Transverse colon (tissue), 4 donors: ENCODE measurements at regions not wholly inside any gene's neighbourhood (a gene's known extent, or its start where the extent isn't known, plus 50 kb on each side); places are given as distances from the start of the nearest gene placed in this dataset.

Source experiments
- DNase-seq: peaks from one replicate; pipeline ENCODE4 v3.0.0-alpha.2; 2019
- H3K27ac ChIP-seq, 4 donors: fragments of 200-600 bp; sonication (generic); 2 replicates each; pipeline ENCODE4 v1.5.1; 2016 to 2018; ENCODE audit warnings: inconsistent platforms in 4 of 4
- H3K27me3 ChIP-seq: fragments of 200-600 bp; sonication (generic); 2 replicates; pipeline ENCODE4 v1.5.1; 2017; ENCODE audit warnings: inconsistent platforms
- H3K36me3 ChIP-seq, 4 donors: fragments of 200-600 bp; sonication (generic); 2 replicates each; pipeline ENCODE4 v1.5.1; 2017 to 2019; ENCODE audit warnings: inconsistent platforms in 4 of 4
- H3K4me1 ChIP-seq, 4 donors: fragments of 200-600 bp; sonication (generic); 2 replicates each; pipeline ENCODE4 v1.5.1; 2017 to 2020; ENCODE audit warnings: inconsistent platforms in 4 of 4
- H3K4me3 ChIP-seq, 4 donors: fragments of 200-600 bp; sonication (generic); 1 replicate in 1 of 4; 2 replicates in 3 of 4; pipeline versions ENCODE4 v1.5.1 to v1.6.1; 2017 to 2019; ENCODE audit warnings: inconsistent platforms in 4 of 4
- H3K9me3 ChIP-seq, 2 donors: fragments of 200-600 bp; sonication (generic); 2 replicates each; pipeline ENCODE4 v1.5.1; 2017 to 2019; ENCODE audit warnings: inconsistent platforms in 2 of 2
- CTCF ChIP-seq, 5 experiments: fragments of 200-600 bp in 3 of 5; fragments of 450-650 bp in 2 of 5; sonication (generic) in 3 of 5; IDR thresholded peaks; 1 replicate in 2 of 5; 2 replicates in 3 of 5; pipeline ENCODE4 v1.5.1; 2016 to 2017; ENCODE audit warnings: antibody characterized with exemption in 5 of 5, inconsistent platforms in 3 of 5, mild to moderate bottlenecking in 2 of 5, moderate library complexity in 1 of 5
- EP300 ChIP-seq: sonication (generic); formaldehyde crosslinking; IDR thresholded peaks from one replicate; pipeline ENCODE4 v1.6.1; 2017; ENCODE audit warnings: antibody characterized with exemption, low read depth
- POLR2A ChIP-seq: fragments of 450-650 bp; IDR thresholded peaks from one replicate; pipeline ENCODE4 v1.6.1; 2016; ENCODE audit warnings: antibody characterized with exemption, mild to moderate bottlenecking, moderate library complexity
- POLR2AphosphoS5 ChIP-seq, 3 donors: sonication (generic); formaldehyde crosslinking; IDR thresholded peaks; one replicate each; pipeline ENCODE4 v1.6.1; 2016; ENCODE audit warnings: antibody characterized with exemption in 3 of 3
- WGBS, 2 donors: methylation state at CpG; one replicate each; pipeline ENCODE4 v1.1.5; 2018; ENCODE audit warnings: low coverage in 1 of 2; 5-methylcytosine and 5-hydroxymethylcytosine counted together
- in situ Hi-C, 4 donors: fragments of 200-750 bp; cut with MboI; loops; one replicate each; pipeline versions ENCODE4 v1.15.0 to v1.15.1; 2017; ENCODE audit warnings: low sequenced_read_pairs in 3 of 4, low pct_ligation_motif_present in 1 of 4, low pct_unique_long_range_greater_than_20kb in 1 of 4
- intact Hi-C: fragments of 100-400 bp; cut with DNase I; formaldehyde crosslinking; loops from one replicate; pipeline ENCODE4 v1.15.1; 2023; ENCODE audit warnings: low total_unique reads

GRCh38 chr1:29485096-29485925, 249.0 kb downstream of the PTPRU start:
- in situ Hi-C loops (no loop called here), intact Hi-C loops (no loop called here)
- TF ChIP-seq POLR2A, result no peak
- no peak for TF ChIP-seq EP300
- Histone ChIP-seq H3K9me3 (no peaks in the 10 kb centered on the region), H3K4me3 (no peak overlapping the region), H3K4me1 (no peaks in the 10 kb centered on the region), H3K27ac (no peak overlapping the region), H3K27me3 (no peaks in the 10 kb centered on the region), H3K36me3 (no peaks in the 10 kb centered on the region)
- DNase-seq, result no peak
- 79% methylated on average over 5 of the region's 5 CpGs; no CpG with 5 or more reads in 1 of the 2 donors for WGBS, 2 donors

- intact Hi-C loops, result no loop called here
- no peak for DNase-seq
- TF ChIP-seq POLR2AphosphoS5 (IDR thresholded peaks at IDR 0.05) (no peak), POLR2A (no peak), EP300 (no peak), CTCF (IDR thresholded peaks at IDR 0.05) (no peak)
- peaks cover 22% of the 10 kb centered on the region for H3K27me3 ChIP-seq
- in situ Hi-C loops, result no loop called here
- 45 to 52% methylated on average over 4 to 6 of the region's 6 CpGs for WGBS, 2 donors
- H3K4me1 ChIP-seq, result no peaks in the 10 kb centered on the region
- H3K9me3 ChIP-seq, result no peaks in the 10 kb centered on the region
- H3K4me3 ChIP-seq, result no peak overlapping the region
- H3K27ac ChIP-seq, result no peak overlapping the region
- no peaks in the 10 kb centered on the region for H3K36me3 ChIP-seq
Measured at GRCh38 chr1:29482991-29483390, 246.7 kb downstream of the PTPRU start.

GRCh38 chr1:29482064-29482463, 245.7 kb downstream of the PTPRU start:
- Histone ChIP-seq H3K27me3 (peaks cover 30% of the 10 kb centered on the region), H3K4me3 (no peak overlapping the region), H3K36me3 (no peaks in the 10 kb centered on the region), H3K9me3 (no peaks in the 10 kb centered on the region), H3K27ac (no peak overlapping the region), H3K4me1 (no peaks in the 10 kb centered on the region)
- TF ChIP-seq POLR2A (no peak), EP300 (no peak), POLR2AphosphoS5 (IDR thresholded peaks at IDR 0.05) (no peak), CTCF (IDR thresholded peaks at IDR 0.05) (no peak)
- no peak for DNase-seq
- in situ Hi-C loops (no loop called here), intact Hi-C loops (no loop called here)
- 83 to 88% methylated on average over 2 of the region's 2 CpGs for WGBS, 2 donors

- 70% methylated on average over 5 of the region's 5 CpGs; no CpG with 5 or more reads in 1 of the 2 donors for WGBS, 2 donors
- intact Hi-C loops, result no loop called here
- no peaks in the 10 kb centered on the region for H3K36me3 ChIP-seq
- DNase-seq, result no peak
- in situ Hi-C loops, result no loop called here
- H3K4me1 ChIP-seq, result no peaks in the 10 kb centered on the region
- no peak overlapping the region for H3K4me3 ChIP-seq
- no peak overlapping the region for H3K27ac ChIP-seq
- TF ChIP-seq POLR2A, result no peak
- no peaks in the 10 kb centered on the region for H3K9me3 ChIP-seq
- H3K27me3 ChIP-seq, result peaks cover 34% of the 10 kb centered on the region
Measured at GRCh38 chr1:29481031-29481430, 244.7 kb downstream of the PTPRU start.

GRCh38 chr1:29478879-29479278, 242.6 kb downstream of the PTPRU start:
- DNase-seq, result no peak
- TF ChIP-seq EP300, result no peak
- no peak for TF ChIP-seq POLR2AphosphoS5 (IDR thresholded peaks at IDR 0.05)
- TF ChIP-seq POLR2A, result no peak
- no peak for TF ChIP-seq CTCF (IDR thresholded peaks at IDR 0.05)
- H3K4me1 ChIP-seq, result no peaks in the 10 kb centered on the region
- WGBS, 2 donors, result 29 to 42% methylated on average over 7 of the region's 7 CpGs
- in situ Hi-C loops, result no loop called here
- no peak overlapping the region for H3K27ac ChIP-seq
- intact Hi-C loops, result no loop called here
- H3K36me3 ChIP-seq, result no peaks in the 10 kb centered on the region
- H3K27me3 ChIP-seq, result peaks cover 38% of the 10 kb centered on the region
- no peak overlapping the region for H3K4me3 ChIP-seq
- H3K9me3 ChIP-seq, result no peaks in the 10 kb centered on the region
